Forelimb muscle (tissue), 1 donor: ENCODE measurements at regions not wholly inside any gene's neighbourhood (a gene's known extent, or its start where the extent isn't known, plus 50 kb on each side); places are given as distances from the start of the nearest gene placed in this dataset.
"Not testable (repeated sequence)": the region's sequence is repeated elsewhere in the genome, so short reads cannot be mapped to it uniquely, and the experiment has no call there.

ENCODE experiments used
- DNase-seq: peaks from one replicate; pipeline ENCODE4 v3.0.0-alpha.2; 2013; ENCODE audit warnings: low read depth

DNA sequence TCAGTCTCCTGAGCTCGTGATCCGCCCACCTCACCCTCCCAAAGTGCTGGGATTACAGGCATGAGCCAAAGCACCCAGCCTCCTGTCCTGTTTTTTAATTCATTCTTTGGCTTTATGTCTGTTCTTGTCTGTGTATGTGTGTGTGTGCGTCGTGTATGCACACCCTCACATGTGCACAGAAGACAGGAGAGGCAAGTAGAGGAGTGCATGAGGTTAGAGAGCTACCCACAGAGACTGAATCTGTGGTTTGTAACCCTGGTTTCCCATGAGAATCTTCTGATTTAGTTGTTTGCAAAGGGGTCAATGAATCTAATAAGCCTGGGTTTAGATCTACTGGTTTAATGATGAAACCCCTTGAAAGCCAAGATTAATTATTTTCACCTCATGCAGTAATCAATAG lies 1090.0 kb downstream of the EPHA3 start:
- DNase-seq: not testable (repeated sequence)

GRCh38 chr3:90202931-90203330 lies 1095.5 kb downstream of the EPHA3 start:
- DNase-seq: not testable (repeated sequence)

GRCh38 chr3:90206482-90206881 lies 1099.1 kb downstream of the EPHA3 start:
- not testable (repeated sequence) for DNase-seq

- not testable (repeated sequence) for DNase-seq
Observed at GRCh38 chr3:90207353-90208097, 1100.1 kb downstream of the EPHA3 start.

DNA sequence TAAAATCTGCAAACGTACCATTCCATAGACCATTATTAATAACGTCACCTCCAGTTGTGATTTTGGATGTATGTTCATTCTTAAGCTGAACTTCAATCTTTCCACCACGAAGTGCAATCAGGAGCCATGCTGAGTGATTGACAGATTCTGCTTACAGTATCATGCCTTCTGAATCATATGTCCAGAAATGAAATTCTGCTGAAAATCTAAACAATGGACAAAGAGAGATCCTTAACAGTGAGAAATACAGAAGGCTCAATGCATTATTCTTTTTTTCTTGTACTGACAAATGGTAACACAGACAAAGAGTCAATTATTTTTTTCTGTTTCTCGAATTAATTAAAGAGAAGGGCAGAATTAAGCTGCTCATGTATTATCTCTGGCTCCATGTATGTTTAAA lies 1114.5 kb downstream of the EPHA3 start:
- no peak for DNase-seq

- peak; percentile 9 for DNase-seq
Observed at GRCh38 chr3:90241481-90241880, 1134.1 kb downstream of the EPHA3 start.

- no peak for DNase-seq
Observed at GRCh38 chr3:90253131-90253530, 1145.7 kb downstream of the EPHA3 start.

- no peak for DNase-seq
Observed at GRCh38 chr3:90261481-90262433, 1154.3 kb downstream of the EPHA3 start.
